ENCODE measurements at regions not wholly inside any gene's neighbourhood (a gene's known extent, or its start where the extent isn't known, plus 50 kb on each side); places are given as distances from the start of the nearest gene placed in this dataset.

- Histone ChIP-seq H3K9me3 (ENCODE audit: control insufficient read depth, low read depth, low read length) (no peaks in the 10 kb centered on the region), H3K27me3 (ENCODE audit: control insufficient read depth, extremely low read depth, insufficient read depth, low read length) (no peaks in the 10 kb centered on the region), H3K79me2 (ENCODE audit: control insufficient read depth, insufficient read depth, low read length) (no peaks in the 10 kb centered on the region), H3K27ac (ENCODE audit: control insufficient read depth, insufficient read depth, low read length) (no peak overlapping the region), H3K4me1 (ENCODE audit: control insufficient read depth, extremely low read depth, insufficient read depth, low read length) (no peaks in the 10 kb centered on the region), H3K9me1 (ENCODE audit: control insufficient read depth, extremely low read depth, insufficient read depth, low read length) (no peaks in the 10 kb centered on the region), H4K20me1 (ENCODE audit: control insufficient read depth, extremely low read depth, insufficient read depth, low read length) (no peaks in the 10 kb centered on the region), H3K4me3 (ENCODE audit: control insufficient read depth in 2 of 3, extremely low read depth in 1 of 3, insufficient read depth in 2 of 3, low read depth in 1 of 3, low read length in 3 of 3) (no peak overlapping the region), H3K36me3 (ENCODE audit: control insufficient read depth in 2 of 2, extremely low read depth in 1 of 2, insufficient read depth in 2 of 2, low read length in 2 of 2) (no peaks in the 10 kb centered on the region), H3K4me2 (ENCODE audit: control insufficient read depth, extremely low read depth, insufficient read depth, low read depth, low read length) (no peak overlapping the region), H3K9ac (ENCODE audit: control insufficient read depth, extremely low read depth, insufficient read depth, low read length) (no peak overlapping the region), H2AFZ (ENCODE audit: control insufficient read depth, low read length) (no peak overlapping the region)
- DNase-seq (ENCODE audit: low read depth, low spot score) (no peak), FAIRE-seq (peak; percentile 34)
- dilution Hi-C loops (cut with MboI; ENCODE audit: extremely low pct_ligation_motif_present, low sequenced_read_pairs): no loop called here
- no peak for TF ChIP-seq CTCF (optimal IDR thresholded peaks at IDR 0.05 in 1 of 3, IDR thresholded peaks at IDR 0.05 in 1 of 3, conservative IDR thresholded peaks at IDR 0.05 in 1 of 3; ENCODE audit: extremely low read depth in 1 of 3, insufficient read depth in 2 of 3, low read length in 3 of 3)
- TF ChIP-seq EZH2 (IDR thresholded peaks at IDR 0.05; ENCODE audit: low read length): no peak
Observed at GRCh38 chr14:53473480-53473879, 320.4 kb upstream of the DDHD1 start.

GRCh38 chr14:53472306-53472705 is 319.2 kb upstream of the DDHD1 start:
- Histone ChIP-seq H3K4me1 (ENCODE audit: control insufficient read depth, extremely low read depth, insufficient read depth, low read length) (no peaks in the 10 kb centered on the region), H3K79me2 (ENCODE audit: control insufficient read depth, insufficient read depth, low read length) (no peaks in the 10 kb centered on the region), H3K9me1 (ENCODE audit: control insufficient read depth, extremely low read depth, insufficient read depth, low read length) (no peaks in the 10 kb centered on the region), H3K9me3 (ENCODE audit: control insufficient read depth, low read depth, low read length) (no peaks in the 10 kb centered on the region), H3K36me3 (ENCODE audit: control insufficient read depth in 2 of 2, extremely low read depth in 1 of 2, insufficient read depth in 2 of 2, low read length in 2 of 2) (no peaks in the 10 kb centered on the region), H3K9ac (ENCODE audit: control insufficient read depth, extremely low read depth, insufficient read depth, low read length) (no peak overlapping the region), H3K4me3 (ENCODE audit: control insufficient read depth in 2 of 3, extremely low read depth in 1 of 3, insufficient read depth in 2 of 3, low read depth in 1 of 3, low read length in 3 of 3) (no peak overlapping the region), H3K4me2 (ENCODE audit: control insufficient read depth, extremely low read depth, insufficient read depth, low read depth, low read length) (no peak overlapping the region), H3K27me3 (ENCODE audit: control insufficient read depth, extremely low read depth, insufficient read depth, low read length) (no peaks in the 10 kb centered on the region), H2AFZ (ENCODE audit: control insufficient read depth, low read length) (no peak overlapping the region), H3K27ac (ENCODE audit: control insufficient read depth, insufficient read depth, low read length) (no peak overlapping the region), H4K20me1 (ENCODE audit: control insufficient read depth, extremely low read depth, insufficient read depth, low read length) (no peaks in the 10 kb centered on the region)
- dilution Hi-C loops (cut with MboI; ENCODE audit: extremely low pct_ligation_motif_present, low sequenced_read_pairs): no loop called here
- no peak for DNase-seq (ENCODE audit: low read depth, low spot score)
- TF ChIP-seq EZH2 (IDR thresholded peaks at IDR 0.05; ENCODE audit: low read length) (no peak), CTCF (optimal IDR thresholded peaks at IDR 0.05 in 1 of 3, IDR thresholded peaks at IDR 0.05 in 1 of 3, conservative IDR thresholded peaks at IDR 0.05 in 1 of 3; ENCODE audit: extremely low read depth in 1 of 3, insufficient read depth in 2 of 3, low read length in 3 of 3) (no peak)
- FAIRE-seq: no peak

Measured in keratinocyte (primary cell).